ENCODE measurements at regions not wholly inside any gene's neighbourhood (a gene's known extent, or its start where the extent isn't known, plus 50 kb on each side); places are given as distances from the start of the nearest gene placed in this dataset.

DNA sequence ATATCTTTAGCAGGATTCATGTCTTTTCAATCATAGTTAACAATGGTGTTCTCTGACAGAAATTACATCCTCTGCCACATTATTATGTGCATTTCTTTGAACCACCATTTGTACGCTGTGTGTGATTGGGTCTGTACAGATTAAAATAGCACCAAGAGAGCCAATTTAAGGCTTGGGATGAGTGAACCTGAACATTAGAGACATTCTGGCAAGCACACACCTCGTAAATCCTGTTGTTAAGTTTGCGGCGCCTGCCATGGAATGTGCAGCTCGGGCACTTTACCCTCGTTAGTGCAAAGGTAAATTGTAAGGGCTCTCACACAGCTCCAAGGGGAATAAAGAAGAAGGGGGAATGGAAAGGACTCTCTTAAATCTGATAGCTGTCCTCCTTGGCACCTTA is 482.4 kb upstream of the DPPA4 start:
- Mint-ChIP-seq H3K27ac (peak overlapping the region in 1 of 7 donors; percentile 17), H3K4me3 (no peak overlapping the region), H3K36me3 (peaks cover 0 to 2% of the 10 kb centered on the region in 2 donors), H3K4me1 (peaks cover 0 to 3% (median 1%) of the 10 kb centered on the region in 4 donors), H3K9me3 (no peaks in the 10 kb centered on the region), H3K27me3 (no peaks in the 10 kb centered on the region)
- Histone ChIP-seq H3K4me3 (ENCODE audit: low read length in 2 of 2) (no peak overlapping the region), H3K4me1 (ENCODE audit: insufficient read depth, low read length) (no peaks in the 10 kb centered on the region), H3K36me3 (ENCODE audit: insufficient read depth, low read length) (no peaks in the 10 kb centered on the region), H3K27ac (ENCODE audit: low read depth, low read length) (no peak overlapping the region), H3K27me3 (ENCODE audit: insufficient read depth, low read length) (no peaks in the 10 kb centered on the region), H3K9me3 (ENCODE audit: control insufficient read depth in 1 of 2, low read length in 2 of 2) (no peaks in the 10 kb centered on the region)
- DNase-seq: no peak
- ChIA-PET CTCF (ENCODE audit: partially characterized antibody) (interaction anchor here (1.4 kb wide), 1 partner anchor 15 kb away, joined by 3 read pairs; no protein-coding TSS in a partner anchor), POLR2A (ENCODE audit: partially characterized antibody) (no interaction called here)
- intact Hi-C loops (cut with micrococcal nuclease): loop anchor here (1.0 kb wide), 1 partner anchor 12 kb away; no protein-coding TSS in a partner anchor

DNA sequence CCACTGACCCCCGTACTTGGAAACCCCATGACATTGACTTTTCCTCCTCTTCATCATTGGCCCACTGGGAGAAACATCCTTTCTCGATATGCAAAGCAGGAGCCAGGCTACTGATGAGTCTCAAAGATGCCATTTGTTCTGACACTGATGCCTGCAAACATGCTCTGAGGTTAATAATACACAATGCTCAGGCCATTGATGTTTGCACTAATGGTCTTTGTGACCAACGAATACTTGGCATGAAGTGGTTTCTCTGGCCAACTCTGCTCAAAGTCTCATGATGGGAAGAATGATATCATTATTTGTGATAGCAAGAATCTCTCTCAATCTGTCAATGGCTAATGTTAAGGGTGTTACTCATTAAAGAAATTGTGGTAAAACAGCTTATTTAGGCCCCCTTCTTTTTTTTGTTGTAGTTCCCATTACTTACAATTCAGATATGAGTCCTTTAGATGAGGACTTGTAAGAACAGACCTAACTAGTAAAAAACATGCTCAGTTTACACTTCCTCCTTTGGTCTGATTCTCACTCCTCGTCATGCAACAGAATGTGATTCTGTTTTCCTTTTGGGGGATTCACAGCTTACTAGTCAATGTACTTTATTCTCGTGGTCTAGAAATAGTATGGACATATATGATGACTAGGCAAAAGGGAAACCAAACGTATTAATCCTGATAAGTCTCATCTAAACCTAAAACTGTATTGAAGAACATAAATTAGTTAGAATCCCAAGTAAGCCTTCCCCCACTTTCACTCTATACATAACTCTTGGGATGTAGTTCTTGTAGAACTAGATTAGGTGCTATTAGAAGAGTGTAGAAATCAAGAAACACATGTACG is 488.8 kb upstream of the DPPA4 start:
- Histone ChIP-seq H3K9me3 (ENCODE audit: control insufficient read depth in 1 of 2, low read length in 2 of 2) (no peaks in the 10 kb centered on the region), H3K4me1 (ENCODE audit: insufficient read depth, low read length) (no peaks in the 10 kb centered on the region), H3K27me3 (ENCODE audit: insufficient read depth, low read length) (no peaks in the 10 kb centered on the region), H3K4me3 (ENCODE audit: low read length in 2 of 2) (no peak overlapping the region), H3K36me3 (ENCODE audit: insufficient read depth, low read length) (no peaks in the 10 kb centered on the region), H3K27ac (ENCODE audit: low read depth, low read length) (no peak overlapping the region)
- Mint-ChIP-seq H3K9me3 (peaks cover 0 to 5% (median 0%) of the 10 kb centered on the region in 8 donors), H3K4me1 (peaks cover 0 to 7% (median 0%) of the 10 kb centered on the region in 4 donors), H3K27me3 (no peaks in the 10 kb centered on the region), H3K27ac (no peak overlapping the region), H3K4me3 (peak overlapping the region in 1 of 8 donors; percentile 8), H3K36me3 (no peaks in the 10 kb centered on the region)
- intact Hi-C loops (cut with micrococcal nuclease): no loop called here
- ChIA-PET POLR2A (ENCODE audit: partially characterized antibody) (no interaction called here), CTCF (ENCODE audit: partially characterized antibody) (no interaction called here)
- DNase-seq: no peak

DNA sequence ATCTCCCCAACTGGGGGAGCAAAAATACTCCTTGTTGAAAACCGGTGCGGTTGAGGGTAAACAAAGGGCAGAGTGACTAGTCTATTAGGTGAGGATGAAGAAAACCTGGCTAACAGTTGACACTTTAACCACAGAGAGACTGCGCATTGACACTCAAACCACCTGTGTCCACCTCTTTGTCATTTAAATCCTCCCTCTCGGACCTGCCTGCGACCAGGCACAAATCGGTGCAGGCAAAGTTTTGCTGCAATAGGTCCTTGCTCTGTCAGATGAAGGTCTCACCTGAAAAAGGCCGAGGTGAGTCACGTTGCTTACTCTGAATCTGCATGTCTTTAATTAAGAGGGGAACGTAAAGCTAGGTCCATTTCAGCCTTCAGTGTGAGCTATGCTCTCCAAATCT is 494.1 kb upstream of the DPPA4 start:
- Mint-ChIP-seq H3K36me3 (no peaks in the 10 kb centered on the region), H3K27me3 (no peaks in the 10 kb centered on the region), H3K9me3 (peaks cover 0 to 5% (median 0%) of the 10 kb centered on the region in 8 donors), H3K27ac (no peak overlapping the region), H3K4me1 (peaks cover 0 to 7% (median 2%) of the 10 kb centered on the region in 4 donors), H3K4me3 (no peak overlapping the region)
- intact Hi-C loops (cut with micrococcal nuclease): no loop called here
- Histone ChIP-seq H3K27me3 (ENCODE audit: insufficient read depth, low read length) (no peaks in the 10 kb centered on the region), H3K4me1 (ENCODE audit: insufficient read depth, low read length) (no peaks in the 10 kb centered on the region), H3K9me3 (ENCODE audit: control insufficient read depth in 1 of 2, low read length in 2 of 2) (no peaks in the 10 kb centered on the region), H3K27ac (ENCODE audit: low read depth, low read length) (no peak overlapping the region), H3K36me3 (ENCODE audit: insufficient read depth, low read length) (no peaks in the 10 kb centered on the region), H3K4me3 (ENCODE audit: low read length in 2 of 2) (no peak overlapping the region)
- CTCF ChIA-PET (ENCODE audit: partially characterized antibody): no interaction called here
- no peak for DNase-seq
- POLR2A ChIA-PET (ENCODE audit: partially characterized antibody): no interaction called here

DNA sequence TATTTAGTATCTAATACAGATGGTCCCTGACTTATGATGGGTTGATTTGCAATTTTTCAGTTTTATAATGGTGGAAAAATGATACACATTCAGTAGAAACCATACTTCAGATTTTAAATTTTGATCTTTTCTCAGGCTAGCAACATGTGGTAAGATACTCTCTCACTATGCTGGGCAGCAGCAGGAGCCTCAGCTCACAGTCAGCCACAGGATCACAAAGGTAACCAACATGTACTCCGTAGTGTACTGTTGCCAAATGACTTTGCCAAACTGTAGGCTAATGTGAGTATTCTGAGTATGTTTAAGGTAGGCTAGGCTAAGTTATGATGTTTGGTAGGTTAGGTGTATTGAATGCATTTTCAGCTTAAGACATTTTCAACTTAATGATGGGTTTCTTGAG is 498.6 kb upstream of the DPPA4 start:
- Mint-ChIP-seq H3K27me3 (no peaks in the 10 kb centered on the region), H3K9me3 (peaks cover 0 to 3% (median 0%) of the 10 kb centered on the region in 8 donors), H3K27ac (no peak overlapping the region), H3K36me3 (peaks cover 0 to 5% of the 10 kb centered on the region in 2 donors), H3K4me3 (no peak overlapping the region), H3K4me1 (peaks cover 0 to 3% (median under 1%) of the 10 kb centered on the region in 4 donors)
- no peaks in the 10 kb centered on the region for H3K4me1 ChIP-seq (ENCODE audit: insufficient read depth, low read length)
- no peaks in the 10 kb centered on the region for H3K36me3 ChIP-seq (ENCODE audit: insufficient read depth, low read length)
- intact Hi-C loops (cut with micrococcal nuclease): no loop called here
- no peaks in the 10 kb centered on the region for H3K27me3 ChIP-seq (ENCODE audit: insufficient read depth, low read length)
- no peak overlapping the region for H3K4me3 ChIP-seq (ENCODE audit: low read length in 2 of 2)
- no peak for DNase-seq
- CTCF ChIA-PET (ENCODE audit: partially characterized antibody): no interaction called here
- H3K27ac ChIP-seq (ENCODE audit: low read depth, low read length): no peak overlapping the region
- H3K9me3 ChIP-seq (ENCODE audit: control insufficient read depth in 1 of 2, low read length in 2 of 2): no peaks in the 10 kb centered on the region
- POLR2A ChIA-PET (ENCODE audit: partially characterized antibody): no interaction called here

DNA sequence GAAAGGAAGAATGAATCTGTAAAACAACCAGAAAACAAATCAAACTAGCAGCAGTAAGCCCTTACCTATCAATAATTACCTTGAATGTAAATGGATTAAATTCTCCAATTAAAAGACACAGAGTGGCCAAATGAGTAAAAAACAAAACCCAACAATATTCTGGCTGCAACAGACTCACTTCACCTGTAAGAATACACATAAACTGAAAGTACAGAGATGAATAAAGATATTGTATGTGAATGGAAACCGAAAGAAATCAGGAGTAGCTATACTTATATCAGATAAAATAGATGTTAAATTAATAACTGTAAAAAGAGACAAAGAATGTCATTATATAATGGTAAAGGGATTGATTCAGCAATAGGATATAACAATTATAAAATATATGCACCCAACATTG is 514.5 kb upstream of the DPPA4 start:
- peak overlapping the region; percentile 47 to 87 (median 80) for H3K4me3 Mint-ChIP-seq
- Histone ChIP-seq H3K4me1 (ENCODE audit: insufficient read depth, low read length) (peaks cover 14% of the 10 kb centered on the region), H3K4me3 (ENCODE audit: low read length in 2 of 2) (no peak overlapping the region), H3K36me3 (ENCODE audit: insufficient read depth, low read length) (no peaks in the 10 kb centered on the region), H3K9me3 (ENCODE audit: control insufficient read depth in 1 of 2, low read length in 2 of 2) (peaks cover 0 to 18% of the 10 kb centered on the region in 2 donors), H3K27me3 (ENCODE audit: insufficient read depth, low read length) (no peaks in the 10 kb centered on the region), H3K27ac (ENCODE audit: low read depth, low read length) (no peak overlapping the region)
- intact Hi-C loops (cut with micrococcal nuclease): loop anchor here (5.0 kb wide), 1 partner anchor 45 kb away; no protein-coding TSS in a partner anchor
- peak overlapping the region in 6 of 7 donors; percentile 43 to 87 (median 78) for H3K27ac Mint-ChIP-seq
- peak in 2 of 5 donors; percentile 1 to 9 for DNase-seq
- H3K4me1 Mint-ChIP-seq: peaks cover 17 to 25% (median 19%) of the 10 kb centered on the region in 4 donors
- peaks cover 11 to 23% of the 10 kb centered on the region in 2 donors for H3K36me3 Mint-ChIP-seq
- H3K27me3 Mint-ChIP-seq: no peaks in the 10 kb centered on the region
- ChIA-PET CTCF (ENCODE audit: partially characterized antibody) (interaction anchor here (1.2 kb wide), 1 partner anchor 12 kb away, joined by 3 read pairs; no protein-coding TSS in a partner anchor), POLR2A (ENCODE audit: partially characterized antibody) (interaction anchor here (0.8 to 2.3 kb wide), 2 partner anchors 45 to 1019 kb away, joined by 3 to 8 read pairs; no protein-coding TSS in a partner anchor)
- H3K9me3 Mint-ChIP-seq: peaks cover 0 to 39% (median 27%) of the 10 kb centered on the region in 8 donors

DNA sequence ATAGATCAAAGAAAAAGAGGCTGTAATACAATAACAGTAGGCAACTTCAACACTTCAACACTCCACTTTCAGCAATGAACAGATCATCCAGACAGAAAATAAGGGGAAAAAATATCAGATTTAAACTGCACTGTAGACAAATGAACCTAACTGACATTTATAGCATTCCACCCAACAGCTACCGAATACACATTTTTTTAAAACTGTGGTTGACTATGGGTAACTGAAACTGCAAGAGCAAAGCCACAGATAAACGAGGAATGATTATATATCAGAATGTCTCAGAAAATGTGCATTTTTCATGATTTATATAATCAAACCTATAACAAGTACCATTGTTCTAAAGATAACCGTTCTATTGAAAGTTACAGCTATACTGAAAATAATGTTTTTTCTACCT is 514.9 kb upstream of the DPPA4 start:
- Histone ChIP-seq H3K4me3 (ENCODE audit: low read length in 2 of 2) (no peak overlapping the region), H3K36me3 (ENCODE audit: insufficient read depth, low read length) (no peaks in the 10 kb centered on the region), H3K27ac (ENCODE audit: low read depth, low read length) (no peak overlapping the region), H3K4me1 (ENCODE audit: insufficient read depth, low read length) (peaks cover 14% of the 10 kb centered on the region), H3K9me3 (ENCODE audit: control insufficient read depth in 1 of 2, low read length in 2 of 2) (peaks cover 0 to 18% of the 10 kb centered on the region in 2 donors), H3K27me3 (ENCODE audit: insufficient read depth, low read length) (no peaks in the 10 kb centered on the region)
- H3K27me3 Mint-ChIP-seq: no peaks in the 10 kb centered on the region
- peak overlapping the region in 6 of 7 donors; percentile 61 to 90 (median 78) for H3K27ac Mint-ChIP-seq
- peaks cover 0 to 38% (median 27%) of the 10 kb centered on the region in 8 donors for H3K9me3 Mint-ChIP-seq
- peaks cover 17 to 25% (median 19%) of the 10 kb centered on the region in 4 donors for H3K4me1 Mint-ChIP-seq
- peaks cover 11 to 23% of the 10 kb centered on the region in 2 donors for H3K36me3 Mint-ChIP-seq
- no peak for DNase-seq
- CTCF ChIA-PET (ENCODE audit: partially characterized antibody): interaction anchor here (0.7 to 1.2 kb wide), 3 partner anchors 11 to 49 kb away, joined by 3 to 4 read pairs (median 3); no protein-coding TSS in a partner anchor
- H3K4me3 Mint-ChIP-seq: peak overlapping the region; percentile 47 to 87 (median 80)
- intact Hi-C loops (cut with micrococcal nuclease): loop anchor here (5.0 kb wide), 1 partner anchor 45 kb away; no protein-coding TSS in a partner anchor
- POLR2A ChIA-PET (ENCODE audit: partially characterized antibody): interaction anchor here (0.8 to 2.3 kb wide), 2 partner anchors 46 to 1019 kb away, joined by 3 to 8 read pairs; no protein-coding TSS in a partner anchor

All from CD4-positive, alpha-beta memory T cell (primary cell).